ENCODE measurements at regions not wholly inside any gene's neighbourhood (a gene's known extent, or its start where the extent isn't known, plus 50 kb on each side); places are given as distances from the start of the nearest gene placed in this dataset.

DNA sequence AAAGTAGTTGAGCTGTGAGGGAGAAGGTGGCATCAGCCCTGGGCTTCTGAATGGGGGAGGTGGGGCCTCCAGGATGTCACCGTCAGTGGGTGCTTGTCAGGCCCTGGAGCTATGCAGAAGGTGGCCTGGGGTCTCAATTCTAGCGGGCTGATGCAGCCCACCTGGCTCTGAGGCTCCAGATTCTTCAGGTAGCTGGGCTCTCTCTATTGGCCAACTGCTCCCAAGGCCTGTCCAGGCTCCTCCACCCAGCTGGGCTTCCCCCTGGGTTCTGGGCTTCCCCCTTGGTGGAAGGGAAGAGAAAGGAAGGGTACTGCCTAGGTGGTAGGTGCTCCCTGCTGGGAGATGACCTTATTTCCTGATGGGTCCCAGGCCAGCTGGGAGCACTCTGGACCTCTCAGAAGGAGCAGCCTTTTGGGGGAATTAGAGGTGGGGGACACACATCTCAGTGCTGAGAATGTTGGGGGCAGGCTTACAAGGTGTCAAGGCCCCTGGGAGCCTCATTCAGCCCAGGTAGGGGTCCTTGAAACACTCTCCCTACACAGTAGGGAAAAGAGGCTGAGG, 1728.3 kb downstream of the TP53TG3F start:
- Histone ChIP-seq H3K4me3 (no peak overlapping the region), H3K9me1 (ENCODE audit: control insufficient read depth, insufficient read depth, low read length) (no peaks in the 10 kb centered on the region), H3K9ac (ENCODE audit: insufficient read depth in 1 of 2, low read depth in 2 of 2, low read length in 2 of 2) (no peak overlapping the region), H2AFZ (ENCODE audit: low read depth, low read length) (no peak overlapping the region), H3K27me3 (ENCODE audit: control insufficient read depth in 2 of 2, insufficient read depth in 2 of 2, low read length in 2 of 2) (no peaks in the 10 kb centered on the region), H3K36me3 (ENCODE audit: control insufficient read depth, insufficient read depth, low read length) (no peaks in the 10 kb centered on the region), H3K4me1 (replicated peaks in 1 of 2; ENCODE audit: control insufficient read depth in 2 of 2, insufficient read depth in 2 of 2, low read length in 2 of 2) (no peaks in the 10 kb centered on the region), H4K20me1 (replicated peaks; ENCODE audit: control insufficient read depth, insufficient read depth, low read length) (no peaks in the 10 kb centered on the region), H3K9me3 (replicated peaks; ENCODE audit: control insufficient read depth, insufficient read depth, low read depth, low read length) (no peaks in the 10 kb centered on the region), H3K27ac (ENCODE audit: extremely low read depth, low read depth, low read length) (no peak overlapping the region), H3K4me2 (ENCODE audit: insufficient read depth, low read length) (no peak overlapping the region), H3K79me2 (ENCODE audit: control insufficient read depth, insufficient read depth, low read length) (no peaks in the 10 kb centered on the region)
- TF ChIP-seq FOXA1 (IDR thresholded peaks at IDR 0.05; ENCODE audit: borderline replicate concordance), result no peak
- no peak for TF ChIP-seq MTF1 (CRISPR knock-in tag; IDR thresholded peaks at IDR 0.05; ENCODE audit: borderline replicate concordance)
- TF ChIP-seq SREBF2 (CRISPR knock-in tag; IDR thresholded peaks at IDR 0.05), result no peak
- no peak for TF ChIP-seq ZFX (CRISPR knock-in tag; IDR thresholded peaks at IDR 0.05)
- TF ChIP-seq, protein P1, sequence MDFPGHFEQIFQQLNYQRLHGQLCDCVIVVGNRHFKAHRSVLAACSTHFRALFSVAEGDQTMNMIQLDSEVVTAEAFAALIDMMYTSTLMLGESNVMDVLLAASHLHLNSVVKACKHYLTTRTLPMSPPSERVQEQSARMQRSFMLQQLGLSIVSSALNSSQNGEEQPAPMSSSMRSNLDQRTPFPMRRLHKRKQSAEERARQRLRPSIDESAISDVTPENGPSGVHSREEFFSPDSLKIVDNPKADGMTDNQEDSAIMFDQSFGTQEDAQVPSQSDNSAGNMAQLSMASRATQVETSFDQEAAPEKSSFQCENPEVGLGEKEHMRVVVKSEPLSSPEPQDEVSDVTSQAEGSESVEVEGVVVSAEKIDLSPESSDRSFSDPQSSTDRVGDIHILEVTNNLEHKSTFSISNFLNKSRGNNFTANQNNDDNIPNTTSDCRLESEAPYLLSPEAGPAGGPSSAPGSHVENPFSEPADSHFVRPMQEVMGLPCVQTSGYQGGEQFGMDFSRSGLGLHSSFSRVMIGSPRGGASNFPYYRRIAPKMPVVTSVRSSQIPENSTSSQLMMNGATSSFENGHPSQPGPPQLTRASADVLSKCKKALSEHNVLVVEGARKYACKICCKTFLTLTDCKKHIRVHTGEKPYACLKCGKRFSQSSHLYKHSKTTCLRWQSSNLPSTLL (IDR thresholded peaks at IDR 0.05), result no peak
- TF ChIP-seq MTA3 (IDR thresholded peaks at IDR 0.05; ENCODE audit: borderline replicate concordance), result no peak
- TF ChIP-seq ZKSCAN3 (CRISPR knock-in tag; IDR thresholded peaks at IDR 0.05), result no peak
- TF ChIP-seq, protein P2, sequence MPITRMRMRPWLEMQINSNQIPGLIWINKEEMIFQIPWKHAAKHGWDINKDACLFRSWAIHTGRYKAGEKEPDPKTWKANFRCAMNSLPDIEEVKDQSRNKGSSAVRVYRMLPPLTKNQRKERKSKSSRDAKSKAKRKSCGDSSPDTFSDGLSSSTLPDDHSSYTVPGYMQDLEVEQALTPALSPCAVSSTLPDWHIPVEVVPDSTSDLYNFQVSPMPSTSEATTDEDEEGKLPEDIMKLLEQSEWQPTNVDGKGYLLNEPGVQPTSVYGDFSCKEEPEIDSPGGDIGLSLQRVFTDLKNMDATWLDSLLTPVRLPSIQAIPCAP (CRISPR knock-in tag; IDR thresholded peaks at IDR 0.05; ENCODE audit: borderline replicate concordance), result no peak
- no peak for TF ChIP-seq EGR1 (conservative IDR thresholded peaks at IDR 0.05)
- no peak for TF ChIP-seq IFI16 (CRISPR knock-in tag; IDR thresholded peaks at IDR 0.05)
- no peak for TF ChIP-seq MEF2D (tag; conservative IDR thresholded peaks at IDR 0.05; ENCODE audit: low read depth)
- TF ChIP-seq, protein P3, sequence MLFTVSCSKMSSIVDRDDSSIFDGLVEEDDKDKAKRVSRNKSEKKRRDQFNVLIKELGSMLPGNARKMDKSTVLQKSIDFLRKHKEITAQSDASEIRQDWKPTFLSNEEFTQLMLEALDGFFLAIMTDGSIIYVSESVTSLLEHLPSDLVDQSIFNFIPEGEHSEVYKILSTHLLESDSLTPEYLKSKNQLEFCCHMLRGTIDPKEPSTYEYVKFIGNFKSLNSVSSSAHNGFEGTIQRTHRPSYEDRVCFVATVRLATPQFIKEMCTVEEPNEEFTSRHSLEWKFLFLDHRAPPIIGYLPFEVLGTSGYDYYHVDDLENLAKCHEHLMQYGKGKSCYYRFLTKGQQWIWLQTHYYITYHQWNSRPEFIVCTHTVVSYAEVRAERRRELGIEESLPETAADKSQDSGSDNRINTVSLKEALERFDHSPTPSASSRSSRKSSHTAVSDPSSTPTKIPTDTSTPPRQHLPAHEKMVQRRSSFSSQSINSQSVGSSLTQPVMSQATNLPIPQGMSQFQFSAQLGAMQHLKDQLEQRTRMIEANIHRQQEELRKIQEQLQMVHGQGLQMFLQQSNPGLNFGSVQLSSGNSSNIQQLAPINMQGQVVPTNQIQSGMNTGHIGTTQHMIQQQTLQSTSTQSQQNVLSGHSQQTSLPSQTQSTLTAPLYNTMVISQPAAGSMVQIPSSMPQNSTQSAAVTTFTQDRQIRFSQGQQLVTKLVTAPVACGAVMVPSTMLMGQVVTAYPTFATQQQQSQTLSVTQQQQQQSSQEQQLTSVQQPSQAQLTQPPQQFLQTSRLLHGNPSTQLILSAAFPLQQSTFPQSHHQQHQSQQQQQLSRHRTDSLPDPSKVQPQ (CRISPR knock-in tag; IDR thresholded peaks at IDR 0.05; ENCODE audit: borderline replicate concordance), result no peak
- TF ChIP-seq, protein P4, sequence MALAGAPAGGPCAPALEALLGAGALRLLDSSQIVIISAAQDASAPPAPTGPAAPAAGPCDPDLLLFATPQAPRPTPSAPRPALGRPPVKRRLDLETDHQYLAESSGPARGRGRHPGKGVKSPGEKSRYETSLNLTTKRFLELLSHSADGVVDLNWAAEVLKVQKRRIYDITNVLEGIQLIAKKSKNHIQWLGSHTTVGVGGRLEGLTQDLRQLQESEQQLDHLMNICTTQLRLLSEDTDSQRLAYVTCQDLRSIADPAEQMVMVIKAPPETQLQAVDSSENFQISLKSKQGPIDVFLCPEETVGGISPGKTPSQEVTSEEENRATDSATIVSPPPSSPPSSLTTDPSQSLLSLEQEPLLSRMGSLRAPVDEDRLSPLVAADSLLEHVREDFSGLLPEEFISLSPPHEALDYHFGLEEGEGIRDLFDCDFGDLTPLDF (CRISPR knock-in tag; IDR thresholded peaks at IDR 0.05), result no peak
- TF ChIP-seq, protein P5, sequence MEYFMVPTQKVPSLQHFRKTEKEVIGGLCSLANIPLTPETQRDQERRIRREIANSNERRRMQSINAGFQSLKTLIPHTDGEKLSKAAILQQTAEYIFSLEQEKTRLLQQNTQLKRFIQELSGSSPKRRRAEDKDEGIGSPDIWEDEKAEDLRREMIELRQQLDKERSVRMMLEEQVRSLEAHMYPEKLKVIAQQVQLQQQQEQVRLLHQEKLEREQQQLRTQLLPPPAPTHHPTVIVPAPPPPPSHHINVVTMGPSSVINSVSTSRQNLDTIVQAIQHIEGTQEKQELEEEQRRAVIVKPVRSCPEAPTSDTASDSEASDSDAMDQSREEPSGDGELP (CRISPR knock-in tag; IDR thresholded peaks at IDR 0.05; ENCODE audit: borderline replicate concordance), result no peak
- no peak for TF ChIP-seq NONO (IDR thresholded peaks at IDR 0.05; ENCODE audit: low read depth in 2 of 2, low read length in 1 of 2)
- in situ Hi-C loops (cut with MboI) (no loop called here), intact Hi-C loops (cut with micrococcal nuclease) (no loop called here)
- FAIRE-seq (no peak), DNase-seq (ENCODE audit: extremely low read depth in 1 of 4, low spot score in 3 of 4) (no peak), ATAC-seq (no peak)
- no TSS peak for BruUV-seq (replicated peaks)
- WGBS (ENCODE audit: insufficient coverage, low coverage, missing lambda C conversion rate), result 6% methylated on average over 2 of the region's 2 CpGs
- POLR2A ChIA-PET, result no interaction called here
- CTCF ChIA-PET (ENCODE audit: low intra/inter-chr PET ratio), result no interaction called here

Measured in K562 (cell line).